Panc1 (cell line): ENCODE measurements at regions not wholly inside any gene's neighbourhood (a gene's known extent, or its start where the extent isn't known, plus 50 kb on each side); places are given as distances from the start of the nearest gene placed in this dataset.

Experiments used
- ATAC-seq: fragments of 200-7000 bp; cut with Tn5 transposase; 2 replicates; pipeline ENCODE4 v1.9.1; 2020; ENCODE audit warnings: mild to moderate bottlenecking, moderate library complexity
- BruUV-seq: library from RNA; stranded (reverse); fragments of 400-500 nt; replicated peaks from 2 replicates; lab custom pipeline; 2021; lab: Mats Ljungman, UMichigan
- CTCF ChIA-PET: fragments of 300-600 bp; sonication (Branson Sonifier 250); formaldehyde crosslinking; loops from one replicate; lab custom pipeline; 2022; ENCODE audit warnings: antibody characterized with exemption; lab: Charles Lee
- POLR2A ChIA-PET: fragments of 300-600 bp; sonication (Branson Sonifier 250); formaldehyde crosslinking; loops from one replicate; lab custom pipeline; 2022; ENCODE audit warnings: antibody characterized with exemption; lab: Charles Lee
- DNase-seq: peaks from one replicate; pipeline ENCODE4 v3.0.0-alpha.2; 2010; ENCODE audit warnings: low read depth, low spot score
- H3K27ac ChIP-seq: 2 replicates; pipeline ENCODE4 v1.5.1; 2011; ENCODE audit warnings: mild to moderate bottlenecking, low read length, inconsistent platforms
- H3K27me3 ChIP-seq: fragments of 200-500 bp; sonication (Bioruptor generic); 2 replicates; pipeline ENCODE4 v1.6.0; 2014; ENCODE audit warnings: low read length, inconsistent platforms; ENCODE audit not compliant: control insufficient read depth, insufficient read depth
- H3K36me3 ChIP-seq: fragments of 200-500 bp; sonication (Bioruptor generic); 2 replicates; pipeline ENCODE4 v1.5.1; 2014; ENCODE audit warnings: inconsistent platforms, mild to moderate bottlenecking, low read length, moderate library complexity; ENCODE audit not compliant: control insufficient read depth, insufficient read depth
- H3K4me1 ChIP-seq: 2 replicates; pipeline ENCODE4 v1.5.1; 2011; ENCODE audit warnings: inconsistent platforms, mild to moderate bottlenecking, low read length, moderate library complexity; ENCODE audit not compliant: control insufficient read depth, insufficient read depth
- H3K4me3 ChIP-seq, 2 experiments: 2 replicates each; pipeline ENCODE4 v1.5.1; 2011 to 2012; ENCODE audit warnings: low read depth in 2 of 2, low read length in 2 of 2, mild to moderate bottlenecking in 2 of 2, inconsistent platforms in 1 of 2, moderate library complexity in 1 of 2
- H3K9me3 ChIP-seq: fragments of 200-500 bp; sonication (Bioruptor generic); 2 replicates; pipeline ENCODE4 v1.5.1; 2014; ENCODE audit warnings: low read depth, mild to moderate bottlenecking, inconsistent platforms, low read length, moderate library complexity; ENCODE audit not compliant: control insufficient read depth, insufficient read depth
- CTCF ChIP-seq: fragments of 450-650 bp; IDR thresholded peaks from 2 replicates; pipeline ENCODE4 v1.5.1; 2017; ENCODE audit warnings: mild to moderate bottlenecking
- POLR2AphosphoS5 ChIP-seq: IDR thresholded peaks from 2 replicates; pipeline ENCODE4 v1.6.1; 2012; ENCODE audit warnings: mild to moderate bottlenecking, low read depth, low read length, moderate library complexity
- REST ChIP-seq, 2 experiments: IDR thresholded peaks; 2 replicates each; pipeline ENCODE4 v1.6.1; 2011 to 2012; ENCODE audit warnings: low read depth in 2 of 2, control low read depth in 1 of 2, low read length in 1 of 2, mild to moderate bottlenecking in 1 of 2, moderate library complexity in 1 of 2; ENCODE audit not compliant: insufficient read depth in 1 of 2
- SIN3A ChIP-seq: IDR thresholded peaks from 2 replicates; pipeline ENCODE4 v1.6.1; 2012; ENCODE audit warnings: low read depth, mild to moderate bottlenecking, low read length, moderate library complexity, borderline replicate concordance; ENCODE audit not compliant: insufficient read depth
- TCF7L2 ChIP-seq: IDR thresholded peaks from 2 replicates; pipeline ENCODE4 v1.6.1; 2011; ENCODE audit warnings: mild to moderate bottlenecking, low read depth, low read length, inconsistent platforms
- in situ Hi-C: cut with HindIII; loops from 2 replicates; pipeline ENCODE4 v1.10.0; 2016; ENCODE audit warnings: low sequenced_read_pairs, low pct_unique_long_range_greater_than_20kb
- intact Hi-C: fragments of 100-400 bp; cut with micrococcal nuclease; formaldehyde crosslinking; loops from one replicate; pipeline ENCODE4 v1.10.0; 2022; ENCODE audit not compliant: unreplicated experiment

GRCh38 chr5:118657576-118657975 is 330.8 kb downstream of the DTWD2 start:
- H3K27me3 ChIP-seq = no peaks in the 10 kb centered on the region
- H3K9me3 ChIP-seq = no peaks in the 10 kb centered on the region
- in situ Hi-C loops = no loop called here
- no peak overlapping the region for H3K4me3 ChIP-seq
- H3K27ac ChIP-seq = no peak overlapping the region
- ChIA-PET POLR2A (no interaction called here), CTCF (no interaction called here)
- no peaks in the 10 kb centered on the region for H3K4me1 ChIP-seq
- H3K36me3 ChIP-seq = no peaks in the 10 kb centered on the region
- intact Hi-C loops = no loop called here
- BruUV-seq = no TSS peak
- ATAC-seq (no peak), DNase-seq (no peak)
- TF ChIP-seq CTCF = no peak
- no peak for TF ChIP-seq POLR2AphosphoS5
- no peak for TF ChIP-seq SIN3A
- TF ChIP-seq REST (IDR thresholded peaks at IDR 0.05; ENCODE audit: insufficient read depth in 1 of 2, low read depth in 2 of 2, low read length in 1 of 2) = no peak
- TF ChIP-seq TCF7L2 = no peak

GRCh38 chr5:118653872-118654271 is 334.5 kb downstream of the DTWD2 start:
- TF ChIP-seq REST (IDR thresholded peaks at IDR 0.05; ENCODE audit: insufficient read depth in 1 of 2, low read depth in 2 of 2, low read length in 1 of 2) = no peak
- no peak for TF ChIP-seq CTCF
- TF ChIP-seq POLR2AphosphoS5 = no peak
- no peak for TF ChIP-seq SIN3A
- TF ChIP-seq TCF7L2 = no peak
- POLR2A ChIA-PET = no interaction called here
- DNase-seq (no peak), ATAC-seq (no peak)
- intact Hi-C loops (no loop called here), in situ Hi-C loops (no loop called here)
- H3K27me3 ChIP-seq = no peaks in the 10 kb centered on the region
- no peak overlapping the region for H3K27ac ChIP-seq
- no peaks in the 10 kb centered on the region for H3K4me1 ChIP-seq
- CTCF ChIA-PET = no interaction called here
- no peaks in the 10 kb centered on the region for H3K9me3 ChIP-seq
- H3K4me3 ChIP-seq = no peak overlapping the region
- H3K36me3 ChIP-seq = no peaks in the 10 kb centered on the region
- no TSS peak for BruUV-seq
